Nephron (organoid): ENCODE measurements at regions not wholly inside any gene's neighbourhood (a gene's known extent, or its start where the extent isn't known, plus 50 kb on each side); places are given as distances from the start of the nearest gene placed in this dataset.

Source experiments
- H3K27ac Mint-ChIP-seq, 3 experiments: 2 replicates each; pipeline ENCODE4 v1.8.0; 2020; ENCODE audit warnings: mixed read lengths in 3 of 3, mild to moderate bottlenecking in 2 of 3, moderate library complexity in 1 of 3
- H3K27me3 Mint-ChIP-seq: 2 replicates; pipeline ENCODE4 v1.8.0; 2021; ENCODE audit warnings: low read depth, mild to moderate bottlenecking, moderate library complexity, mixed read lengths
- H3K36me3 Mint-ChIP-seq: 2 replicates; pipeline ENCODE4 v1.8.0; 2020; ENCODE audit warnings: low read depth, mixed read lengths
- H3K4me1 Mint-ChIP-seq: 2 replicates; pipeline ENCODE4 v1.8.0; 2020; ENCODE audit warnings: mixed read lengths
- H3K4me3 Mint-ChIP-seq, 3 experiments: 2 replicates each; pipeline ENCODE4 v1.8.0; 2020; ENCODE audit warnings: mild to moderate bottlenecking in 3 of 3, mixed read lengths in 3 of 3, moderate library complexity in 2 of 3
- H3K9me3 Mint-ChIP-seq: 2 replicates; pipeline ENCODE4 v1.8.0; 2020; ENCODE audit warnings: mixed read lengths
- TF ChIP-seq, protein P1 (sequence below), 3 experiments: fragments of 200-600 bp; sonication (generic); IDR thresholded peaks; one replicate each; pipeline ENCODE4 v1.5.0; 2021; ENCODE audit warnings: antibody characterized with exemption in 3 of 3; ENCODE audit not compliant: unreplicated experiment in 3 of 3

DNA sequence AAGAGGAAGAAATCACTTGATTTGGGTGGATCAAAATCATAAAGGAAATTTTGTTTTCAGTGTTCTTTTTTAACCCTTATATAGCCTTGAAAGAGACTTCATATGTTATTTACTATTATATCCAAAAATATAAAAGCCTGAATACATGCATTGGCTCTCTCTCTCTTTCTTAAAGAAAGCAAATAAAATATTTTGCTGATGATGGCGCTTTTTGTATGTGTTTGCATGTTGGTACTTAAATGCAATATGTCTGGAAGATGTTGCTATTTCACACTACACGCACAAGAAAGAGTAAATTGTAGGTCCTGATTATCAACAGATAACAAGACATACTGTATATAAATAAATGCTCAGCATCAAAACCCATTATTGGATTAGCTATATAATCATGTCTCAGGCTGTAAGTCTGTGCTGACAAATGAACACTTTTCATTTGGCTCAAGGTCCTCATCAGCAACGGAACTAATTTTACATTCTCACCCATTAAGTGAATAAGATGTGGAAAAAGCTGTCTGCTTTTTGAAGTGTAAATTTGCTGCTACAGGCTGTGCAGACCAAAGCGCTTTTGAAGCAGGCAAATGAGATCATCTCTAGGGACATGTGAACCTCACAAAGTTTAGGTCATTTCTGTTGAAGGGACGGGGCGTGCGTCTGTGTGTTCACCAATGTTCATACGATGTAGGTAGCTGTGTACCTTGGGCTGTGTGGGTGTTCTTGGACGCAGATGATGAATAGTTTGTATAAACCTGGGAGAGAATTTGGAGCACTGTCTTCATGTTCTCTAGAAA lies 122.4 kb upstream of the LMO4 start:
- Mint-ChIP-seq H3K4me1 (peaks cover 11% of the 10 kb centered on the region), H3K9me3 (no peaks in the 10 kb centered on the region), H3K36me3 (no peaks in the 10 kb centered on the region), H3K27ac (no peak overlapping the region), H3K4me3 (no peak overlapping the region), H3K27me3 (peaks cover 3% of the 10 kb centered on the region)
- TF ChIP-seq, protein P1, sequence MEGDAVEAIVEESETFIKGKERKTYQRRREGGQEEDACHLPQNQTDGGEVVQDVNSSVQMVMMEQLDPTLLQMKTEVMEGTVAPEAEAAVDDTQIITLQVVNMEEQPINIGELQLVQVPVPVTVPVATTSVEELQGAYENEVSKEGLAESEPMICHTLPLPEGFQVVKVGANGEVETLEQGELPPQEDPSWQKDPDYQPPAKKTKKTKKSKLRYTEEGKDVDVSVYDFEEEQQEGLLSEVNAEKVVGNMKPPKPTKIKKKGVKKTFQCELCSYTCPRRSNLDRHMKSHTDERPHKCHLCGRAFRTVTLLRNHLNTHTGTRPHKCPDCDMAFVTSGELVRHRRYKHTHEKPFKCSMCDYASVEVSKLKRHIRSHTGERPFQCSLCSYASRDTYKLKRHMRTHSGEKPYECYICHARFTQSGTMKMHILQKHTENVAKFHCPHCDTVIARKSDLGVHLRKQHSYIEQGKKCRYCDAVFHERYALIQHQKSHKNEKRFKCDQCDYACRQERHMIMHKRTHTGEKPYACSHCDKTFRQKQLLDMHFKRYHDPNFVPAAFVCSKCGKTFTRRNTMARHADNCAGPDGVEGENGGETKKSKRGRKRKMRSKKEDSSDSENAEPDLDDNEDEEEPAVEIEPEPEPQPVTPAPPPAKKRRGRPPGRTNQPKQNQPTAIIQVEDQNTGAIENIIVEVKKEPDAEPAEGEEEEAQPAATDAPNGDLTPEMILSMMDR (IDR thresholded peaks at IDR 0.05; ENCODE audit: unreplicated experiment in 3 of 3) = no peak

DNA sequence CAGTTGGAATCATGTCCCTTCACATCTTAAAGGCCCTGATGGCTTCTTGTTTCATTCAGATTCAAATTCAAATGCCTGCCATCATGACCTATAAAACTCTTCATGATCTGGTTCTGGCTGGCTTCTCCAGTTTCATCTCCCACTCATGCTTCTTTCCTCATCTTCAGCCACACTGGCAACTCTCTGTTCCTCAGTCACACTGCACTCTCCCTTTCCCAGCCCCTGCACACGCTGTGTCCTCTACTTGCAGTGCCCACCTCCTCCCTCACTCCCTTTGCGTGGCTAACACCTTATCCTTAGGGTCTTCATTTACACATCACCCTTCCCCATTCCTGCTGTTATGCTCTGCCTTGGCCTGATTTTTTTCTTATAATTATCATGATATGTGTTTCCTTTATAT lies 120.6 kb upstream of the LMO4 start:
- H3K4me1 Mint-ChIP-seq = peaks cover 22% of the 10 kb centered on the region
- TF ChIP-seq, protein P1 (IDR thresholded peaks at IDR 0.05; ENCODE audit: unreplicated experiment in 3 of 3) = no peak
- H3K36me3 Mint-ChIP-seq = no peaks in the 10 kb centered on the region
- no peak overlapping the region for H3K4me3 Mint-ChIP-seq
- H3K27ac Mint-ChIP-seq = no peak overlapping the region
- H3K9me3 Mint-ChIP-seq = no peaks in the 10 kb centered on the region
- peaks cover 3% of the 10 kb centered on the region for H3K27me3 Mint-ChIP-seq

DNA sequence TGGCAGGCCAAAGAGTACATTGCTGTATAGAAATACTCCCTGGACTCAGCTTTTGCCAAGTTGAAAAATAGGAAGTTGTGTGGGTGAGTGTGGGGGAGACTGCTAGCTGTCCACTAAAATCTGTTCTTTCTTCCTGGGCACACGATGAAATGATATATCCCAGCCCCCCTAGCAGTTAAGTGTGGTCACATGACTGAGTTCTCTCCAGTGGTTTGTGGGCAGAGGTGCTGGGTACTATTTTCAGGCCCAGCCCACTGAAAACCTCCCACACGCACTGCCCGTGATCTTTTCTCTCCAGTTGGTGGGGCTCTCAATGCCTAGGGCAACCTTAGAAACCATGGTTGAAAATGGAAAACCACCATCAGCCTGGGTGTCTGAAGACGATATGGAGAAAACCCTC lies 119.7 kb upstream of the LMO4 start:
- Mint-ChIP-seq H3K4me3 (no peak overlapping the region), H3K4me1 (peaks cover 26% of the 10 kb centered on the region), H3K27me3 (peaks cover 3% of the 10 kb centered on the region), H3K36me3 (no peaks in the 10 kb centered on the region), H3K9me3 (no peaks in the 10 kb centered on the region), H3K27ac (no peak overlapping the region)
- TF ChIP-seq, protein P1 (IDR thresholded peaks at IDR 0.05; ENCODE audit: unreplicated experiment in 3 of 3) = no peak

DNA sequence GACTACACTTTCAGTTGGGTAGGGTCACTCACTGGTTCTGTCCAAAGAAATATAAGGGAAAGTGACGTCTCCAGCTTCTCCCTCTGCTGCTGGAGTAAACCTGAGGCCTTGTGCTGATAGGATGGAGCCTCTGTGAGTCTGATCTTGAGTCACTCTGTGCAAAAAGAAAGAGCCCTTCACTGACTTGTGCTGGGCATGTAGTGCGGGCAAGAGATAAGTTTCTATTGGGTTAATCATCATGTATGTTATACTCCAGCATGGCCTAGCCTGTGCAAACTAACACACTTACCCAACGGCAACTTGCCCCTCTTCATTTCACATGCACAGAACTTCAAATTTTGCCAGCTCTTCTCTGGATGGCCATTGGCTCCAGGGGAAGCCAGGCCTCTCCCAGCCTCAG lies 118.5 kb upstream of the LMO4 start:
- Mint-ChIP-seq H3K27me3 (peaks cover 3% of the 10 kb centered on the region), H3K27ac (no peak overlapping the region), H3K4me3 (no peak overlapping the region), H3K36me3 (no peaks in the 10 kb centered on the region), H3K9me3 (no peaks in the 10 kb centered on the region), H3K4me1 (peaks cover 17% of the 10 kb centered on the region)
- TF ChIP-seq, protein P1 (IDR thresholded peaks at IDR 0.05; ENCODE audit: unreplicated experiment in 3 of 3) = no peak

DNA sequence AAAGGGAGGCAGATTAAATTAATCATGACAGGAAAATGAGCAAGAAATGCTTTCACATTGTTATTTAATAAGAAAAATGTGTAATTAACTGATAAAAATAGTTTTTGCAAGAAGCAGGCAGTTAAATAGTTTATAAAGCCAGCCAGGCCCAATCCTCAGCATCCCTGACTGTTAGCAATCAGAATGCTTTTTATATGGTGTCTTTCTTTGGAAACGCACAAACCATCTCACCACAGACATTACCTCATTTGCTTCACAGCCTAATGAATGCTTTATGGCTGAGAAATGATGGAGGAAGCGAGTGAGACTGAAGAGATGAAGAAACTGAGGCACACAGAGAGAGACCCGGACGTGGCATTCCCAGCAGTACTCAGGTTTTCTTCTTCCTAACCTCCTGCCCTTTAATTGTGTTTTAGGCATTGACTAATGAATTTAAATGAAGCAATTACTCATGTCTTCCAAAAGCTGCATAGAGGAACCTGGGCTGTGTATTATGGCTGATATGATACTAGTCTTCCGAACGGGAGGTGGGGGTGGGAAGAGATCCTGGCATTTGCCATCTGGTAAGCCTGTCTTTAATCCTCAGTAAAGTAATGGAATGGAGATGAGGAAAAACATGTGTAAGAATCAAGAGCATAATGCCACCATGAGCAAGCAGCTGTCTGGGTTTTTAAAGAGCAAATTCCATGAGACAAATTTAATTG lies 116.1 kb upstream of the LMO4 start:
- no peaks in the 10 kb centered on the region for H3K36me3 Mint-ChIP-seq
- H3K4me3 Mint-ChIP-seq = no peak overlapping the region
- TF ChIP-seq, protein P1 (IDR thresholded peaks at IDR 0.05; ENCODE audit: unreplicated experiment in 3 of 3) = no peak
- peaks cover 3% of the 10 kb centered on the region for H3K27me3 Mint-ChIP-seq
- peaks cover 15% of the 10 kb centered on the region for H3K4me1 Mint-ChIP-seq
- H3K9me3 Mint-ChIP-seq = no peaks in the 10 kb centered on the region
- H3K27ac Mint-ChIP-seq = no peak overlapping the region
